Parathyroid adenoma (tissue), 2 donors: ENCODE measurements at regions not wholly inside any gene's neighbourhood (a gene's known extent, or its start where the extent isn't known, plus 50 kb on each side); places are given as distances from the start of the nearest gene placed in this dataset.

ENCODE experiments used
- H2AFZ ChIP-seq: fragments of 300-600 bp; sonication (generic); one replicate; pipeline ENCODE4 v1.7.0; 2017; ENCODE audit warnings: antibody characterized with exemption, mild to moderate bottlenecking
- H3K27ac ChIP-seq: fragments of 300-600 bp; sonication (generic); one replicate; pipeline ENCODE4 v1.7.0; 2017
- H3K27me3 ChIP-seq: fragments of 300-600 bp; sonication (generic); one replicate; pipeline ENCODE4 v1.7.0; 2017; ENCODE audit warnings: low read length; ENCODE audit not compliant: control insufficient read depth, insufficient read depth
- H3K36me3 ChIP-seq: fragments of 300-600 bp; sonication (generic); one replicate; pipeline ENCODE4 v1.7.0; 2017; ENCODE audit warnings: low read length; ENCODE audit not compliant: control insufficient read depth, insufficient read depth
- H3K4me1 ChIP-seq: fragments of 300-600 bp; sonication (generic); one replicate; pipeline ENCODE4 v1.7.0; 2017; ENCODE audit warnings: control low read depth
- H3K4me2 ChIP-seq: fragments of 300-600 bp; sonication (generic); one replicate; pipeline ENCODE4 v1.7.0; 2017; ENCODE audit warnings: low read length
- H3K4me3 ChIP-seq: fragments of 300-600 bp; sonication (generic); one replicate; pipeline ENCODE4 v1.7.0; 2017; ENCODE audit warnings: low read depth, low read length
- H3K79me2 ChIP-seq: fragments of 300-600 bp; sonication (generic); one replicate; pipeline ENCODE4 v1.7.0; 2017; ENCODE audit warnings: control low read depth
- H3K9ac ChIP-seq: fragments of 300-600 bp; sonication (generic); one replicate; pipeline ENCODE4 v1.7.0; 2017; ENCODE audit warnings: mild to moderate bottlenecking
- H3K9me3 ChIP-seq: fragments of 300-600 bp; sonication (generic); one replicate; pipeline ENCODE4 v1.7.0; 2017; ENCODE audit warnings: low read length; ENCODE audit not compliant: control insufficient read depth
- CTCF ChIP-seq: fragments of 300-600 bp; sonication (generic); IDR thresholded peaks from one replicate; pipeline ENCODE4 v1.7.0; 2017; ENCODE audit warnings: antibody characterized with exemption, mild to moderate bottlenecking
- donor health status: primary hyperparathyroidism.

GRCh38 chr11:110003426-110003825 is 89.8 kb upstream of the ZC3H12C start:
- Histone ChIP-seq H2AFZ (no peak overlapping the region), H3K27ac (no peak overlapping the region), H3K4me3 (no peak overlapping the region), H3K27me3 (no peaks in the 10 kb centered on the region), H3K4me1 (no peaks in the 10 kb centered on the region), H3K9ac (no peak overlapping the region), H3K4me2 (no peak overlapping the region), H3K79me2 (no peaks in the 10 kb centered on the region), H3K9me3 (no peaks in the 10 kb centered on the region), H3K36me3 (no peaks in the 10 kb centered on the region)
- no peak for TF ChIP-seq CTCF

- no peak overlapping the region for H3K4me2 ChIP-seq
- H3K9me3 ChIP-seq = no peaks in the 10 kb centered on the region
- H3K27ac ChIP-seq = no peak overlapping the region
- no peaks in the 10 kb centered on the region for H3K27me3 ChIP-seq
- H3K79me2 ChIP-seq = no peaks in the 10 kb centered on the region
- no peak for TF ChIP-seq CTCF
- no peak overlapping the region for H2AFZ ChIP-seq
- H3K9ac ChIP-seq = no peak overlapping the region
- H3K4me3 ChIP-seq = no peak overlapping the region
- H3K4me1 ChIP-seq = no peaks in the 10 kb centered on the region
- no peaks in the 10 kb centered on the region for H3K36me3 ChIP-seq
Measured at GRCh38 chr11:110011595-110011994, 81.6 kb upstream of the ZC3H12C start.

GRCh38 chr11:110015695-110016094 is 77.5 kb upstream of the ZC3H12C start:
- no peak overlapping the region for H3K9ac ChIP-seq
- H2AFZ ChIP-seq = no peak overlapping the region
- no peaks in the 10 kb centered on the region for H3K27me3 ChIP-seq
- no peaks in the 10 kb centered on the region for H3K79me2 ChIP-seq
- no peaks in the 10 kb centered on the region for H3K4me1 ChIP-seq
- H3K9me3 ChIP-seq = no peaks in the 10 kb centered on the region
- H3K4me2 ChIP-seq = no peak overlapping the region
- no peak overlapping the region for H3K27ac ChIP-seq
- TF ChIP-seq CTCF = no peak
- H3K36me3 ChIP-seq = no peaks in the 10 kb centered on the region
- H3K4me3 ChIP-seq = no peak overlapping the region

- Histone ChIP-seq H3K36me3 (no peaks in the 10 kb centered on the region), H3K9ac (no peak overlapping the region), H3K79me2 (no peaks in the 10 kb centered on the region), H2AFZ (no peak overlapping the region), H3K4me1 (no peaks in the 10 kb centered on the region), H3K4me3 (no peak overlapping the region), H3K9me3 (no peaks in the 10 kb centered on the region), H3K4me2 (no peak overlapping the region), H3K27ac (no peak overlapping the region), H3K27me3 (no peaks in the 10 kb centered on the region)
- TF ChIP-seq CTCF = no peak
Measured at GRCh38 chr11:110019675-110020074, 73.5 kb upstream of the ZC3H12C start.

- H3K27me3 ChIP-seq = no peaks in the 10 kb centered on the region
- H3K9me3 ChIP-seq = no peaks in the 10 kb centered on the region
- H3K9ac ChIP-seq = no peak overlapping the region
- no peaks in the 10 kb centered on the region for H3K4me1 ChIP-seq
- H3K4me3 ChIP-seq = no peak overlapping the region
- no peaks in the 10 kb centered on the region for H3K36me3 ChIP-seq
- no peak overlapping the region for H2AFZ ChIP-seq
- no peak for TF ChIP-seq CTCF
- no peak overlapping the region for H3K27ac ChIP-seq
- no peaks in the 10 kb centered on the region for H3K79me2 ChIP-seq
- no peak overlapping the region for H3K4me2 ChIP-seq
Measured at GRCh38 chr11:110022548-110022947, 70.6 kb upstream of the ZC3H12C start.
